Skeletal muscle tissue (tissue), 3 donors: ENCODE measurements at regions not wholly inside any gene's neighbourhood (a gene's known extent, or its start where the extent isn't known, plus 50 kb on each side); places are given as distances from the start of the nearest gene placed in this dataset.

Source experiments
- H3K27ac ChIP-seq: one replicate; pipeline ENCODE4 v1.7.0; 2013; ENCODE audit warnings: mild to moderate bottlenecking, low read depth, low read length, inconsistent platforms
- H3K27me3 ChIP-seq, 3 donors: one replicate each; pipeline ENCODE4 v1.7.0; 2013; ENCODE audit warnings: low read length in 3 of 3; ENCODE audit not compliant: control insufficient read depth in 3 of 3, insufficient read depth in 3 of 3
- H3K36me3 ChIP-seq, 3 donors: one replicate each; pipeline ENCODE4 v1.7.0; 2013; ENCODE audit warnings: low read length in 3 of 3; ENCODE audit not compliant: control insufficient read depth in 3 of 3, insufficient read depth in 3 of 3
- H3K4me1 ChIP-seq, 3 donors: one replicate each; pipeline ENCODE4 v1.7.0; 2013; ENCODE audit warnings: low read length in 3 of 3, mild to moderate bottlenecking in 3 of 3; ENCODE audit not compliant: control insufficient read depth in 3 of 3, insufficient read depth in 3 of 3
- H3K4me3 ChIP-seq, 3 donors: one replicate each; pipeline ENCODE4 v1.7.0; 2013; ENCODE audit warnings: low read length in 3 of 3
- H3K9ac ChIP-seq, 3 donors: one replicate each; pipeline ENCODE4 v1.7.0; 2013; ENCODE audit warnings: low read length in 3 of 3, mild to moderate bottlenecking in 3 of 3, moderate library complexity in 2 of 3, low read depth in 1 of 3
- H3K9me3 ChIP-seq, 3 donors: one replicate each; pipeline ENCODE4 v1.7.0; 2013; ENCODE audit warnings: low read length in 3 of 3; ENCODE audit not compliant: control insufficient read depth in 3 of 3
- donor health status: Osteomylitis.

GRCh38 chr5:142428773-142429473 is 104.1 kb upstream of the SPRY4 start:
- H3K4me1 ChIP-seq = peaks cover 14 to 24% (median 17%) of the 10 kb centered on the region in 3 donors
- no peaks in the 10 kb centered on the region for H3K36me3 ChIP-seq
- no peak overlapping the region for H3K27ac ChIP-seq
- H3K9me3 ChIP-seq = no peaks in the 10 kb centered on the region
- H3K4me3 ChIP-seq = no peak overlapping the region
- peaks cover 0 to 4% (median 4%) of the 10 kb centered on the region in 3 donors for H3K27me3 ChIP-seq
- no peak overlapping the region for H3K9ac ChIP-seq

GRCh38 chr5:142428036-142428772 is 103.4 kb upstream of the SPRY4 start:
- Histone ChIP-seq H3K27ac (no peak overlapping the region), H3K4me3 (no peak overlapping the region), H3K9me3 (no peaks in the 10 kb centered on the region), H3K27me3 (peaks cover 0 to 3% (median 0%) of the 10 kb centered on the region in 3 donors), H3K4me1 (peaks cover 9 to 23% (median 14%) of the 10 kb centered on the region in 3 donors), H3K9ac (no peak overlapping the region), H3K36me3 (no peaks in the 10 kb centered on the region)

GRCh38 chr5:142427529-142427928 is 102.7 kb upstream of the SPRY4 start:
- Histone ChIP-seq H3K27ac (no peak overlapping the region), H3K4me1 (peaks cover 4 to 19% (median 8%) of the 10 kb centered on the region in 3 donors), H3K36me3 (no peaks in the 10 kb centered on the region), H3K9me3 (no peaks in the 10 kb centered on the region), H3K9ac (no peak overlapping the region), H3K27me3 (no peaks in the 10 kb centered on the region), H3K4me3 (no peak overlapping the region)

GRCh38 chr5:142427015-142427364 is 102.2 kb upstream of the SPRY4 start:
- peak overlapping the region; percentile 23 for H3K27ac ChIP-seq
- H3K9ac ChIP-seq = no peak overlapping the region
- H3K9me3 ChIP-seq = no peaks in the 10 kb centered on the region
- no peaks in the 10 kb centered on the region for H3K36me3 ChIP-seq
- H3K27me3 ChIP-seq = no peaks in the 10 kb centered on the region
- no peak overlapping the region for H3K4me3 ChIP-seq
- peaks cover 4 to 16% (median 8%) of the 10 kb centered on the region in 3 donors for H3K4me1 ChIP-seq

- H3K27me3 ChIP-seq = no peaks in the 10 kb centered on the region
- no peak overlapping the region for H3K4me3 ChIP-seq
- H3K36me3 ChIP-seq = no peaks in the 10 kb centered on the region
- peak overlapping the region in 2 of 3 donors; percentile 3 to 4 for H3K9ac ChIP-seq
- peak overlapping the region; percentile 23 for H3K27ac ChIP-seq
- peaks cover 4 to 16% (median 8%) of the 10 kb centered on the region in 3 donors for H3K4me1 ChIP-seq
- no peaks in the 10 kb centered on the region for H3K9me3 ChIP-seq
Measured at GRCh38 chr5:142426129-142427014, 101.6 kb upstream of the SPRY4 start.

- no peak overlapping the region for H3K4me3 ChIP-seq
- H3K27me3 ChIP-seq = no peaks in the 10 kb centered on the region
- no peak overlapping the region for H3K27ac ChIP-seq
- H3K9ac ChIP-seq = no peak overlapping the region
- no peaks in the 10 kb centered on the region for H3K36me3 ChIP-seq
- peaks cover 4 to 16% (median 8%) of the 10 kb centered on the region in 3 donors for H3K4me1 ChIP-seq
- H3K9me3 ChIP-seq = no peaks in the 10 kb centered on the region
Measured at GRCh38 chr5:142425286-142426065, 100.7 kb upstream of the SPRY4 start.

- Histone ChIP-seq H3K4me3 (no peak overlapping the region), H3K4me1 (peaks cover 4 to 14% (median 8%) of the 10 kb centered on the region in 3 donors), H3K27ac (no peak overlapping the region), H3K9ac (no peak overlapping the region), H3K27me3 (no peaks in the 10 kb centered on the region), H3K9me3 (no peaks in the 10 kb centered on the region), H3K36me3 (no peaks in the 10 kb centered on the region)
Measured at GRCh38 chr5:142422429-142422828, 97.6 kb upstream of the SPRY4 start.

GRCh38 chr5:142421621-142422397 is 97.0 kb upstream of the SPRY4 start:
- Histone ChIP-seq H3K9me3 (no peaks in the 10 kb centered on the region), H3K27me3 (no peaks in the 10 kb centered on the region), H3K36me3 (no peaks in the 10 kb centered on the region), H3K4me3 (no peak overlapping the region), H3K9ac (no peak overlapping the region), H3K27ac (no peak overlapping the region), H3K4me1 (peaks cover 4 to 11% (median 4%) of the 10 kb centered on the region in 3 donors)

GRCh38 chr5:142421228-142421617 is 96.4 kb upstream of the SPRY4 start:
- no peaks in the 10 kb centered on the region for H3K27me3 ChIP-seq
- H3K4me3 ChIP-seq = no peak overlapping the region
- H3K4me1 ChIP-seq = peaks cover 4 to 7% (median 4%) of the 10 kb centered on the region in 3 donors
- no peaks in the 10 kb centered on the region for H3K36me3 ChIP-seq
- H3K9me3 ChIP-seq = no peaks in the 10 kb centered on the region
- H3K9ac ChIP-seq = no peak overlapping the region
- no peak overlapping the region for H3K27ac ChIP-seq
